ENCODE measurements at regions not wholly inside any gene's neighbourhood (a gene's known extent, or its start where the extent isn't known, plus 50 kb on each side); places are given as distances from the start of the nearest gene placed in this dataset.

DNA sequence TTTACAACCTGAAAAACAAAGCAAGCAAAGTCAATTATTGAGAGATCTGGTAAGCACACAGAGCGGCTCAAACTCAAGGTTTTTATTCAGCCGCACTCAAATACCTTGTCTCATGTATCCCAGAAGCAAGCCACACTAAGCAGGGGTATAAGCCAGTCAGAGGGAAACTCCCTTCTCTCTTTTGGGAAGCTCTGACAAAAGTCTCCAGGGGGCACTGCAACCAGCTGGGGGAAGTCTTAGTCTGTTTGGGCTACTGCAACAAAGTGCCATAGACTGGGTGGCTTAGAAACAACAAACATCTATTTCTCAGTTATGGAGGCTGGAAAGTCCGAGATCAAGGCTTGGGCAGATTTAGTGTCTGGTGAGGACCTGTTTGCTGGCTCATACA is 246.0 kb downstream of the ENC1 start:
- H3K36me3 Mint-ChIP-seq (ENCODE audit: insufficient read depth): no peaks in the 10 kb centered on the region

DNA sequence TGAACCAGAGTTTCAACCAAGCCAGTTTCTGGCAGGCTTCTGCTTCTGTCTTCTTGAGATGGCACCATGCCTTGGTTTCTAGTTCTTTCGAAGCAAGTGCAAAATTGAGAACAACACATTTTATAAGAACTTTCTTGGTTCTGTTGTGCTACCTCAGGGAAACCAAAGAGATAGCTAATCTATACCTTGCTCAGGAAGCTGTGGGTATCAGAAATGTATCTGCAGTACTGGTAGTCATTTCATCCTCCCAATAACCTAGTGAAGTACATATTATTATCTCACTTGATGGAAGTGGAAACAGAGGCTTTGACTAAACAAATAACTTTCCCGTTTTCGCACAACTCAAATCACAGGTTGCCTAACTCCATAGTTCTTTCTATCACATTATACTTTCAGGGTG is 246.6 kb downstream of the ENC1 start:
- TF ChIP-seq, protein P1, sequence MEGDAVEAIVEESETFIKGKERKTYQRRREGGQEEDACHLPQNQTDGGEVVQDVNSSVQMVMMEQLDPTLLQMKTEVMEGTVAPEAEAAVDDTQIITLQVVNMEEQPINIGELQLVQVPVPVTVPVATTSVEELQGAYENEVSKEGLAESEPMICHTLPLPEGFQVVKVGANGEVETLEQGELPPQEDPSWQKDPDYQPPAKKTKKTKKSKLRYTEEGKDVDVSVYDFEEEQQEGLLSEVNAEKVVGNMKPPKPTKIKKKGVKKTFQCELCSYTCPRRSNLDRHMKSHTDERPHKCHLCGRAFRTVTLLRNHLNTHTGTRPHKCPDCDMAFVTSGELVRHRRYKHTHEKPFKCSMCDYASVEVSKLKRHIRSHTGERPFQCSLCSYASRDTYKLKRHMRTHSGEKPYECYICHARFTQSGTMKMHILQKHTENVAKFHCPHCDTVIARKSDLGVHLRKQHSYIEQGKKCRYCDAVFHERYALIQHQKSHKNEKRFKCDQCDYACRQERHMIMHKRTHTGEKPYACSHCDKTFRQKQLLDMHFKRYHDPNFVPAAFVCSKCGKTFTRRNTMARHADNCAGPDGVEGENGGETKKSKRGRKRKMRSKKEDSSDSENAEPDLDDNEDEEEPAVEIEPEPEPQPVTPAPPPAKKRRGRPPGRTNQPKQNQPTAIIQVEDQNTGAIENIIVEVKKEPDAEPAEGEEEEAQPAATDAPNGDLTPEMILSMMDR (IDR thresholded peaks at IDR 0.05; ENCODE audit: unreplicated experiment): no peak
- H3K4me3 Mint-ChIP-seq (ENCODE audit: low read depth): no peak overlapping the region

More for the DNA sequence above, 246.0 kb downstream of the ENC1 start:
- TF ChIP-seq, protein P1 (IDR thresholded peaks at IDR 0.05; ENCODE audit: unreplicated experiment): no peak
- no peak for DNase-seq (ENCODE audit: low spot score, unreplicated experiment)
- no peak overlapping the region for H3K4me3 Mint-ChIP-seq (ENCODE audit: low read depth)
- no peaks in the 10 kb centered on the region for H3K27me3 Mint-ChIP-seq
- peak overlapping the region; percentile 82 for H3K27ac Mint-ChIP-seq
- H3K4me1 Mint-ChIP-seq (ENCODE audit: low read depth): peaks cover 35% of the 10 kb centered on the region
- H3K9me3 Mint-ChIP-seq (ENCODE audit: low read depth): no peaks in the 10 kb centered on the region

DNA sequence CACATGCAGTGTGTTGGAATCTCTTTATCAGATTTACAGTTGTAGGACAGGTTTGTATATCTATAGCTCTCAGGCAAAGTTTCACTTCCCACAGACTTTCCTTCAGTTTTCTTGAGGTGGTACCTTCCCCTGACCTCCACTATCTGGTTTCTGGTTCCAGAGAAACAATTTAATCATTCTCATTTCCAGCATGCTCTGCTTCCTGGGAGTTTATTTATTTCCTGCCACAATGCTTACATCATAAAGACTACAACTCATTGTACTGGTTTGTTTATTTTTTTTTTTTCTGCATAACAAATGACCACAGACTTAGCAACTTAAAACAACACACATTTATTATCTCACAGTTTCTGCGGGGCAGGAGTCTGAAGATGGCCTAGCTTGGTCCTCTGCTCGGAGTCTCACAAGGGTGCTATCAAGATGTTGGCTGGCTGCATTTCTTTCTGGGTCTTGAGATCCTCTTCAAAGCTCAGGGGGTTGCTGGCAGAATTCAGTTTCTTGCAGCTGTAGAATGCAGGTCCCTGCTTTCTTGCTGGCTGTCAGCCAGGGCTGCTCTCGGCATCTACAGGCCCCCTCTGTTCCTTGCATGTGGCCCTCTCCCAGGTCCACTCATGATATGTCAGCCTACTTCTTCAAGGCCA is 247.7 kb downstream of the ENC1 start:
- H3K9me3 Mint-ChIP-seq (ENCODE audit: low read depth): no peaks in the 10 kb centered on the region
- H3K4me3 Mint-ChIP-seq (ENCODE audit: low read depth): no peak overlapping the region
- no peaks in the 10 kb centered on the region for H3K27me3 Mint-ChIP-seq
- H3K4me1 Mint-ChIP-seq (ENCODE audit: low read depth): peaks cover 35% of the 10 kb centered on the region
- no peaks in the 10 kb centered on the region for H3K36me3 Mint-ChIP-seq (ENCODE audit: insufficient read depth)
- peak overlapping the region; percentile 12 for H3K27ac Mint-ChIP-seq
- TF ChIP-seq, protein P1 (IDR thresholded peaks at IDR 0.05; ENCODE audit: unreplicated experiment): no peak
- no peak for DNase-seq (ENCODE audit: low spot score, unreplicated experiment)

More for the DNA sequence above, 246.6 kb downstream of the ENC1 start:
- no peak for DNase-seq (ENCODE audit: low spot score, unreplicated experiment)
- Mint-ChIP-seq H3K27ac (no peak overlapping the region), H3K36me3 (ENCODE audit: insufficient read depth) (no peaks in the 10 kb centered on the region), H3K4me1 (ENCODE audit: low read depth) (peaks cover 35% of the 10 kb centered on the region), H3K9me3 (ENCODE audit: low read depth) (no peaks in the 10 kb centered on the region), H3K27me3 (no peaks in the 10 kb centered on the region)

DNA sequence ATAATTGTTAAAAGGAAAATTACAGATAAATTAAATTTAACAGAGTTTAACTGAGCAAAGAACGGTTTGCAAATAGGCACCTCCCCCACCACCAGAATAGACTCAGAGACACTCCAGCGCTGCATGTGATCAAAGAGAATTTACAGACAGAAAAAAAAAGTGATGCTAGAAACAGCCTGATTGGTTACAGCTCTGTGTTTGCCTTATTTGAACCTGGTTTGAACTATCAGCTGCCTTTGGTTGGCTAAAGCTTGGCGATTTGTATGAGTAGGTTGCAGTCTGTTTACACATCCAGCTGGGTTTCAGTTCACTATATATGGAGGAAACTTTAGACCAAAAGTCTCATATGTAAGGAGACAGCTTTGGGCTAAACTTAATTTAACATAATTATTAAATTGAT is 249.1 kb downstream of the ENC1 start:
- Mint-ChIP-seq H3K36me3 (ENCODE audit: insufficient read depth) (no peaks in the 10 kb centered on the region), H3K27me3 (no peaks in the 10 kb centered on the region), H3K27ac (no peak overlapping the region), H3K4me3 (ENCODE audit: low read depth) (no peak overlapping the region), H3K9me3 (ENCODE audit: low read depth) (no peaks in the 10 kb centered on the region), H3K4me1 (ENCODE audit: low read depth) (peaks cover 29% of the 10 kb centered on the region)
- no peak for DNase-seq (ENCODE audit: low spot score, unreplicated experiment)
- TF ChIP-seq, protein P1 (IDR thresholded peaks at IDR 0.05; ENCODE audit: unreplicated experiment): no peak

DNA sequence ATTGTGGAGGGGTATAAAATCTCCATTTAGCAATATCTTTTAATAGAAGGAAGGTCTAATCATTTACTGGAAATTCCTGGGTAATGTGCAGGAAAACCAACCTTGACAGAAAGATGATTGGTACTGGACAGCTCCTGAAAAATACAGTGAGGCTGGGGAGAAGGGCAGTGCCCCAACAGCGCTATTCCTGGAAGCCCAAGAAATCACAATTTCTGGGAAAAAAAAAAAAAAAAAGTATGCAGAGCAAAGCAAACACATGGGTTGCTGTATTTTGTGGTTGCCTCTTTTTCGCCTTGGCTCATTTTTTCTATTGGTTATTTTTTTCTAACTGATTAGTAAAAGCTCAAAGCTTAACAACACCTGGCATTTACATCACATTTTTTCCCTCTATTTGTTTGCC is 249.7 kb downstream of the ENC1 start:
- Mint-ChIP-seq H3K9me3 (ENCODE audit: low read depth) (no peaks in the 10 kb centered on the region), H3K4me1 (ENCODE audit: low read depth) (peaks cover 26% of the 10 kb centered on the region), H3K4me3 (ENCODE audit: low read depth) (no peak overlapping the region), H3K27me3 (no peaks in the 10 kb centered on the region), H3K36me3 (ENCODE audit: insufficient read depth) (no peaks in the 10 kb centered on the region), H3K27ac (no peak overlapping the region)
- TF ChIP-seq, protein P1 (IDR thresholded peaks at IDR 0.05; ENCODE audit: unreplicated experiment): no peak
- no peak for DNase-seq (ENCODE audit: low spot score, unreplicated experiment)
